BE2C (cell line): ENCODE measurements at regions not wholly inside any gene's neighbourhood (a gene's known extent, or its start where the extent isn't known, plus 50 kb on each side); places are given as distances from the start of the nearest gene placed in this dataset.

ENCODE experiments used
- DNase-seq: peaks from one replicate; pipeline ENCODE4 v3.0.0-alpha.2; 2020
- H3K27me3 ChIP-seq: fragments of 250-450 bp; sonication (Bioruptor Pico); 2 replicates; pipeline ENCODE4 v1.5.1; 2020; ENCODE audit warnings: mild to moderate bottlenecking
- H3K36me3 ChIP-seq: fragments of 250-450 bp; sonication (Bioruptor Pico); 2 replicates; pipeline ENCODE4 v1.5.1; 2020; ENCODE audit warnings: mild to moderate bottlenecking
- H3K4me1 ChIP-seq: fragments of 250-450 bp; sonication (Bioruptor Pico); 2 replicates; pipeline ENCODE4 v1.5.1; 2020
- H3K4me3 ChIP-seq: 2 replicates; pipeline ENCODE4 v1.5.1; 2011; ENCODE audit warnings: low read depth, low read length
- H3K9me3 ChIP-seq: fragments of 250-450 bp; sonication (Bioruptor Pico); 2 replicates; pipeline ENCODE4 v1.5.1; 2020
- CTCF ChIP-seq: IDR thresholded peaks from 2 replicates; pipeline ENCODE4 v1.5.1; 2012; ENCODE audit warnings: mild to moderate bottlenecking, low read depth, low read length

GRCh38 chr10:2682491-2682890, 384.9 kb upstream of the PFKP start:
- no peaks in the 10 kb centered on the region for H3K27me3 ChIP-seq
- DNase-seq: no peak
- no peak for TF ChIP-seq CTCF
- no peaks in the 10 kb centered on the region for H3K9me3 ChIP-seq
- no peaks in the 10 kb centered on the region for H3K36me3 ChIP-seq
- H3K4me1 ChIP-seq: no peaks in the 10 kb centered on the region
- no peak overlapping the region for H3K4me3 ChIP-seq

- H3K4me3 ChIP-seq: no peak overlapping the region
- no peaks in the 10 kb centered on the region for H3K27me3 ChIP-seq
- no peaks in the 10 kb centered on the region for H3K4me1 ChIP-seq
- TF ChIP-seq CTCF: no peak
- no peaks in the 10 kb centered on the region for H3K9me3 ChIP-seq
- no peaks in the 10 kb centered on the region for H3K36me3 ChIP-seq
- no peak for DNase-seq
Observed at GRCh38 chr10:2681891-2682290, 385.5 kb upstream of the PFKP start.

- Histone ChIP-seq H3K27me3 (no peaks in the 10 kb centered on the region), H3K4me3 (no peak overlapping the region), H3K36me3 (no peaks in the 10 kb centered on the region), H3K9me3 (no peaks in the 10 kb centered on the region), H3K4me1 (no peaks in the 10 kb centered on the region)
- no peak for TF ChIP-seq CTCF
- DNase-seq: no peak
Observed at GRCh38 chr10:2680821-2681220, 386.5 kb upstream of the PFKP start.

- DNase-seq: no peak
- H3K9me3 ChIP-seq: no peaks in the 10 kb centered on the region
- H3K4me3 ChIP-seq: no peak overlapping the region
- TF ChIP-seq CTCF: no peak
- H3K4me1 ChIP-seq: no peaks in the 10 kb centered on the region
- no peaks in the 10 kb centered on the region for H3K27me3 ChIP-seq
- no peaks in the 10 kb centered on the region for H3K36me3 ChIP-seq
Observed at GRCh38 chr10:2679646-2680045, 387.7 kb upstream of the PFKP start.

GRCh38 chr10:2676455-2676854, 390.9 kb upstream of the PFKP start:
- H3K4me3 ChIP-seq: no peak overlapping the region
- no peaks in the 10 kb centered on the region for H3K27me3 ChIP-seq
- DNase-seq: no peak
- H3K36me3 ChIP-seq: no peaks in the 10 kb centered on the region
- no peak for TF ChIP-seq CTCF
- no peaks in the 10 kb centered on the region for H3K9me3 ChIP-seq
- no peaks in the 10 kb centered on the region for H3K4me1 ChIP-seq

GRCh38 chr10:2674451-2674850, 392.9 kb upstream of the PFKP start:
- DNase-seq: no peak
- H3K36me3 ChIP-seq: no peaks in the 10 kb centered on the region
- H3K4me1 ChIP-seq: no peaks in the 10 kb centered on the region
- no peak for TF ChIP-seq CTCF
- no peak overlapping the region for H3K4me3 ChIP-seq
- H3K27me3 ChIP-seq: no peaks in the 10 kb centered on the region
- no peaks in the 10 kb centered on the region for H3K9me3 ChIP-seq
